H9 (cell line): ENCODE measurements at regions not wholly inside any gene's neighbourhood (a gene's known extent, or its start where the extent isn't known, plus 50 kb on each side); places are given as distances from the start of the nearest gene placed in this dataset.

ENCODE experiments used
- DNase-seq: peaks from one replicate; pipeline ENCODE4 v3.0.0-alpha.2; 2017
- H2AFZ ChIP-seq: one replicate; pipeline ENCODE4 v1.6.1; 2013; ENCODE audit warnings: mild to moderate bottlenecking, low read length, control low read depth, moderate library complexity
- H2AK5ac ChIP-seq: 2 replicates; pipeline ENCODE4 v1.6.1; 2013; ENCODE audit warnings: low read length, control low read depth, mixed read lengths; ENCODE audit not compliant: insufficient read length
- H2BK120ac ChIP-seq: one replicate; pipeline ENCODE4 v1.6.1; 2013; ENCODE audit warnings: low read depth, mild to moderate bottlenecking, low read length, control low read depth, inconsistent platforms; ENCODE audit not compliant: poor library complexity, severe bottlenecking
- H2BK12ac ChIP-seq: 2 replicates; pipeline ENCODE4 v1.6.1; 2013; ENCODE audit warnings: low read length, control low read depth, mixed read lengths, low read depth; ENCODE audit not compliant: insufficient read length
- H2BK15ac ChIP-seq: 2 replicates; pipeline ENCODE4 v1.6.1; 2013; ENCODE audit warnings: low read depth, low read length, control low read depth
- H2BK20ac ChIP-seq: one replicate; pipeline ENCODE4 v1.6.1; 2013; ENCODE audit warnings: low read depth, mild to moderate bottlenecking, low read length, control low read depth, inconsistent platforms; ENCODE audit not compliant: poor library complexity, severe bottlenecking
- H2BK5ac ChIP-seq: 2 replicates; pipeline ENCODE4 v1.6.1; 2013; ENCODE audit warnings: low read length, control low read depth, mixed read lengths; ENCODE audit not compliant: insufficient read length
- H3K14ac ChIP-seq: 2 replicates; pipeline ENCODE4 v1.6.1; 2013; ENCODE audit warnings: low read length, control low read depth; ENCODE audit not compliant: insufficient read depth
- H3K18ac ChIP-seq: 2 replicates; pipeline ENCODE4 v1.6.1; 2013; ENCODE audit warnings: low read depth, mild to moderate bottlenecking, mixed read lengths, low read length, control low read depth; ENCODE audit not compliant: insufficient read length
- H3K23ac ChIP-seq: 2 replicates; pipeline ENCODE4 v1.6.1; 2013; ENCODE audit warnings: low read length, control low read depth, mixed read lengths, low read depth; ENCODE audit not compliant: insufficient read length
- H3K23me2 ChIP-seq: 2 replicates; pipeline ENCODE4 v1.6.1; 2013; ENCODE audit warnings: low read depth, mild to moderate bottlenecking, mixed read lengths, low read length, control low read depth; ENCODE audit not compliant: insufficient read length, poor library complexity, severe bottlenecking
- H3K27ac ChIP-seq: 2 replicates; pipeline ENCODE4 v1.5.1; 2013; ENCODE audit warnings: low read length, control low read depth, mixed read lengths, low read depth; ENCODE audit not compliant: insufficient read length
- H3K27me3 ChIP-seq: 2 replicates; pipeline ENCODE4 v1.6.1; 2013; ENCODE audit warnings: low read length, control low read depth, inconsistent platforms; ENCODE audit not compliant: insufficient read depth
- H3K4ac ChIP-seq: 2 replicates; pipeline ENCODE4 v1.6.1; 2013; ENCODE audit warnings: low read depth, mild to moderate bottlenecking, control low read depth, inconsistent platforms, low read length, moderate library complexity
- H3K4me1 ChIP-seq: 2 replicates; pipeline ENCODE4 v1.6.1; 2013; ENCODE audit warnings: low read length, control low read depth, inconsistent platforms; ENCODE audit not compliant: insufficient read depth
- H3K4me2 ChIP-seq: 2 replicates; pipeline ENCODE4 v1.6.1; 2013; ENCODE audit warnings: low read length, control low read depth, mixed read lengths; ENCODE audit not compliant: insufficient read length, insufficient read depth
- H3K56ac ChIP-seq: 2 replicates; pipeline ENCODE4 v1.6.1; 2013; ENCODE audit warnings: low read depth, mild to moderate bottlenecking, mixed read lengths, low read length, control low read depth; ENCODE audit not compliant: insufficient read length
- H3K79me1 ChIP-seq: 2 replicates; pipeline ENCODE4 v1.6.1; 2013; ENCODE audit warnings: low read depth, mild to moderate bottlenecking, moderate library complexity, low read length, control low read depth, inconsistent platforms; ENCODE audit not compliant: insufficient read depth, poor library complexity, severe bottlenecking
- H3K79me2 ChIP-seq: 2 replicates; pipeline ENCODE4 v1.6.1; 2013; ENCODE audit warnings: low read length, control low read depth, inconsistent platforms; ENCODE audit not compliant: insufficient read depth
- H3K9ac ChIP-seq: 2 replicates; pipeline ENCODE4 v1.6.1; 2013; ENCODE audit warnings: low read length, control low read depth, mixed read lengths; ENCODE audit not compliant: insufficient read length; ENCODE audit errors: extremely low read depth
- H3K9me3 ChIP-seq: one replicate; pipeline ENCODE4 v1.6.1; 2013; ENCODE audit warnings: low read depth, low read length, inconsistent platforms; ENCODE audit not compliant: control insufficient read depth
- H3T11ph ChIP-seq: one replicate; pipeline ENCODE4 v1.6.1; 2013; ENCODE audit warnings: mild to moderate bottlenecking, low read length, control low read depth, inconsistent platforms
- H4K20me1 ChIP-seq: one replicate; pipeline ENCODE4 v1.6.1; 2013; ENCODE audit not compliant: control insufficient read depth, insufficient read length, insufficient read depth
- H4K5ac ChIP-seq: 2 replicates; pipeline ENCODE4 v1.6.1; 2013; ENCODE audit warnings: low read depth, mild to moderate bottlenecking, mixed read lengths, low read length, control low read depth; ENCODE audit not compliant: insufficient read length
- H4K8ac ChIP-seq: replicated peaks from 2 replicates; pipeline ENCODE4 v1.6.1; 2013; ENCODE audit warnings: low read length, control low read depth, mixed read lengths, low read depth; ENCODE audit not compliant: insufficient read length
- H4K91ac ChIP-seq: 2 replicates; pipeline ENCODE4 v1.6.1; 2013; ENCODE audit warnings: low read depth, mild to moderate bottlenecking, moderate library complexity, mixed read lengths, low read length, control low read depth; ENCODE audit not compliant: insufficient read length
- H3K27ac Mint-ChIP-seq, 3 experiments: 2 replicates in 2 of 3; 3 replicates in 1 of 3; pipeline ENCODE4 v1.8.0; 2020 to 2021; ENCODE audit warnings: mixed read lengths in 3 of 3, mild to moderate bottlenecking in 1 of 3, moderate library complexity in 1 of 3
- H3K27me3 Mint-ChIP-seq: 2 replicates; pipeline ENCODE4 v1.8.0; 2021; ENCODE audit warnings: low read depth, mild to moderate bottlenecking, moderate library complexity, mixed read lengths
- H3K36me3 Mint-ChIP-seq, 3 experiments: 2 replicates in 2 of 3; 3 replicates in 1 of 3; pipeline ENCODE4 v1.8.0; 2020 to 2021; ENCODE audit warnings: low read depth in 3 of 3, mixed read lengths in 3 of 3; ENCODE audit not compliant: insufficient read depth in 1 of 3
- H3K4me1 Mint-ChIP-seq, 2 experiments: 2 replicates each; pipeline ENCODE4 v1.8.0; 2020; ENCODE audit warnings: mixed read lengths in 2 of 2
- H3K4me3 Mint-ChIP-seq, 2 experiments: 2 replicates in 1 of 2; 3 replicates in 1 of 2; pipeline ENCODE4 v1.8.0; 2020 to 2021; ENCODE audit warnings: mild to moderate bottlenecking in 2 of 2, mixed read lengths in 2 of 2, moderate library complexity in 1 of 2
- H3K9me3 Mint-ChIP-seq, 2 experiments: 2 replicates in 1 of 2; 3 replicates in 1 of 2; pipeline ENCODE4 v1.8.0; 2020; ENCODE audit warnings: mild to moderate bottlenecking in 2 of 2, mixed read lengths in 2 of 2, moderate library complexity in 1 of 2
- WGBS: extraction: QIAGEN DNeasy Blood & Tissue Kit; methylation state at CpG from one replicate; pipeline ENCODE4 v1.1.7; 2013; ENCODE audit warnings: missing lambda C conversion rate, low lambda C conversion rate, mixed read lengths; ENCODE audit not compliant: insufficient read length; ENCODE audit errors: extremely low coverage; 5-methylcytosine and 5-hydroxymethylcytosine counted together
- TF ChIP-seq, protein P1 (sequence below): fragments of 200-600 bp; sonication (generic); conservative IDR thresholded peaks from 3 replicates; pipeline ENCODE4 v1.8.0; 2021; ENCODE audit warnings: antibody characterized with exemption, mild to moderate bottlenecking

DNA sequence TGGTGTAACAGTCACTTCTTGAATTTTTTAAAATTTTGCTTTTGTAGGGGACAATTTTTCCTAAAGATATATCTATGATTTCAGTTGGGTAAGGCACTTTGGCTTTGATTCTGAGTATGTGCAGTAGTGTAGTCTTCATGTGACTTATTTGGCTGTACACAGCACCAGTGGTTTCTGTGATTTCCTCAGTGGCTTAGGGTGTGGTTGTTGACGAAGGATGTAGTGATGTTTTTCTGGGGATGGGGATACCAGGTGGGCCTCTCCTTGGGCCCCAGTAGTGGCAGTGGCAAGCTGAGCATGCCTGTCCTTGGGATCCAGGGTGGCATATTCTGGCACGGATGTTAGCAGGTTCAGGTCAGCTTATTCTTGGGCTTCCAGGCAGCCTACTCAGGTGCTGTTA, 364.9 kb upstream of the CADM1 start:
- Mint-ChIP-seq H3K36me3 (no peaks in the 10 kb centered on the region; a peak in 1 of 7 replicates), H3K27me3 (peaks cover 15% of the 10 kb centered on the region), H3K4me3 (no peak overlapping the region), H3K9me3 (no peaks in the 10 kb centered on the region), H3K27ac (no peak overlapping the region; a peak in 1 of 7 replicates), H3K4me1 (peaks cover 7 to 10% of the 10 kb centered on the region in 2 experiments; a peak in 3 of 4 replicates)
- Histone ChIP-seq H3K4me1 (0 out of 2 replicates have a peak, but pooled peaks cover 5% of the 10 kb centered on the region), H4K91ac (no peak overlapping the region), H2BK20ac (no peak overlapping the region), H3K4me2 (no peak overlapping the region), H3K27me3 (no peaks in the 10 kb centered on the region), H3K14ac (no peak overlapping the region), H4K8ac (no peak overlapping the region), H3K79me1 (no peaks in the 10 kb centered on the region), H2BK15ac (no peak overlapping the region), H3K23ac (no peak overlapping the region), H3K27ac (no peak overlapping the region), H3K23me2 (no peaks in the 10 kb centered on the region), H3K18ac (no peak overlapping the region), H3T11ph (no peak overlapping the region), H2AFZ (no peak overlapping the region), H3K56ac (no peak overlapping the region), H3K9me3 (no peaks in the 10 kb centered on the region), H4K5ac (no peak overlapping the region), H2BK120ac (no peak overlapping the region), H3K4ac (no peak overlapping the region), H2BK12ac (no peak overlapping the region), H3K9ac (no peak overlapping the region), H3K79me2 (no peaks in the 10 kb centered on the region), H4K20me1 (no peaks in the 10 kb centered on the region), H2AK5ac (no peak overlapping the region), H2BK5ac (no peak overlapping the region)
- TF ChIP-seq, protein P1, sequence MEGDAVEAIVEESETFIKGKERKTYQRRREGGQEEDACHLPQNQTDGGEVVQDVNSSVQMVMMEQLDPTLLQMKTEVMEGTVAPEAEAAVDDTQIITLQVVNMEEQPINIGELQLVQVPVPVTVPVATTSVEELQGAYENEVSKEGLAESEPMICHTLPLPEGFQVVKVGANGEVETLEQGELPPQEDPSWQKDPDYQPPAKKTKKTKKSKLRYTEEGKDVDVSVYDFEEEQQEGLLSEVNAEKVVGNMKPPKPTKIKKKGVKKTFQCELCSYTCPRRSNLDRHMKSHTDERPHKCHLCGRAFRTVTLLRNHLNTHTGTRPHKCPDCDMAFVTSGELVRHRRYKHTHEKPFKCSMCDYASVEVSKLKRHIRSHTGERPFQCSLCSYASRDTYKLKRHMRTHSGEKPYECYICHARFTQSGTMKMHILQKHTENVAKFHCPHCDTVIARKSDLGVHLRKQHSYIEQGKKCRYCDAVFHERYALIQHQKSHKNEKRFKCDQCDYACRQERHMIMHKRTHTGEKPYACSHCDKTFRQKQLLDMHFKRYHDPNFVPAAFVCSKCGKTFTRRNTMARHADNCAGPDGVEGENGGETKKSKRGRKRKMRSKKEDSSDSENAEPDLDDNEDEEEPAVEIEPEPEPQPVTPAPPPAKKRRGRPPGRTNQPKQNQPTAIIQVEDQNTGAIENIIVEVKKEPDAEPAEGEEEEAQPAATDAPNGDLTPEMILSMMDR = no peak
- WGBS = no CpG with 5 or more reads among the region's 2 CpGs
- DNase-seq = no peak
